T-helper 1 cell treated with Interleukin-12 subunit alpha and Interleukin-12 subunit beta and Interleukin-4 antibody, amounts not matched to agents 30 μg/mL and 1 μg/mL, for 36 hours (primary cell): ENCODE measurements at regions not wholly inside any gene's neighbourhood (a gene's known extent, or its start where the extent isn't known, plus 50 kb on each side); places are given as distances from the start of the nearest gene placed in this dataset.

Experiments used
- H3K27ac Mint-ChIP-seq: one replicate; pipeline ENCODE4 v1.8.0; 2021; ENCODE audit warnings: mild to moderate bottlenecking, mixed read lengths
- H3K27me3 Mint-ChIP-seq: one replicate; pipeline ENCODE4 v1.8.0; 2021; ENCODE audit warnings: low read depth, mixed read lengths
- H3K36me3 Mint-ChIP-seq: one replicate; pipeline ENCODE4 v1.8.0; 2021; ENCODE audit warnings: low read depth, mixed read lengths
- H3K4me1 Mint-ChIP-seq: one replicate; pipeline ENCODE4 v1.8.0; 2021; ENCODE audit warnings: low read depth, mixed read lengths
- H3K4me3 Mint-ChIP-seq: one replicate; pipeline ENCODE4 v1.8.0; 2021; ENCODE audit warnings: mild to moderate bottlenecking, moderate library complexity, mixed read lengths
- H3K9me3 Mint-ChIP-seq: one replicate; pipeline ENCODE4 v1.8.0; 2021; ENCODE audit warnings: mixed read lengths

- Mint-ChIP-seq H3K4me3 (no peak overlapping the region), H3K4me1 (no peaks in the 10 kb centered on the region), H3K36me3 (no peaks in the 10 kb centered on the region), H3K27ac (no peak overlapping the region), H3K27me3 (no peaks in the 10 kb centered on the region), H3K9me3 (peaks cover 25% of the 10 kb centered on the region)
Observed at GRCh38 chr13:90542959-90543505, 804.5 kb upstream of the MIR17HG start.

- Mint-ChIP-seq H3K27me3 (no peaks in the 10 kb centered on the region), H3K4me1 (no peaks in the 10 kb centered on the region), H3K27ac (no peak overlapping the region), H3K36me3 (no peaks in the 10 kb centered on the region), H3K9me3 (peaks cover 36% of the 10 kb centered on the region), H3K4me3 (no peak overlapping the region)
Observed at GRCh38 chr13:90545070-90545840, 802.2 kb upstream of the MIR17HG start.

GRCh38 chr13:90547272-90547790, 800.2 kb upstream of the MIR17HG start:
- Mint-ChIP-seq H3K9me3 (peaks cover 36% of the 10 kb centered on the region), H3K4me3 (no peak overlapping the region), H3K27ac (no peak overlapping the region), H3K36me3 (no peaks in the 10 kb centered on the region), H3K27me3 (no peaks in the 10 kb centered on the region), H3K4me1 (no peaks in the 10 kb centered on the region)

GRCh38 chr13:90551253-90551652, 796.2 kb upstream of the MIR17HG start:
- no peaks in the 10 kb centered on the region for H3K27me3 Mint-ChIP-seq
- peaks cover 25% of the 10 kb centered on the region for H3K9me3 Mint-ChIP-seq
- H3K4me1 Mint-ChIP-seq: no peaks in the 10 kb centered on the region
- H3K4me3 Mint-ChIP-seq: no peak overlapping the region
- no peak overlapping the region for H3K27ac Mint-ChIP-seq
- no peaks in the 10 kb centered on the region for H3K36me3 Mint-ChIP-seq

GRCh38 chr13:90552702-90553101, 794.8 kb upstream of the MIR17HG start:
- H3K4me3 Mint-ChIP-seq: no peak overlapping the region
- H3K4me1 Mint-ChIP-seq: no peaks in the 10 kb centered on the region
- H3K27ac Mint-ChIP-seq: no peak overlapping the region
- H3K9me3 Mint-ChIP-seq: peaks cover 25% of the 10 kb centered on the region
- H3K27me3 Mint-ChIP-seq: no peaks in the 10 kb centered on the region
- no peaks in the 10 kb centered on the region for H3K36me3 Mint-ChIP-seq

GRCh38 chr13:90553159-90553558, 794.3 kb upstream of the MIR17HG start:
- H3K4me1 Mint-ChIP-seq: no peaks in the 10 kb centered on the region

GRCh38 chr13:90557626-90558025, 789.9 kb upstream of the MIR17HG start:
- no peaks in the 10 kb centered on the region for H3K4me1 Mint-ChIP-seq
- no peak overlapping the region for H3K27ac Mint-ChIP-seq
- H3K4me3 Mint-ChIP-seq: no peak overlapping the region
- no peaks in the 10 kb centered on the region for H3K36me3 Mint-ChIP-seq
- no peaks in the 10 kb centered on the region for H3K27me3 Mint-ChIP-seq
- peaks cover 15% of the 10 kb centered on the region for H3K9me3 Mint-ChIP-seq

More at GRCh38 chr13:90553159-90553558, 794.3 kb upstream of the MIR17HG start:
- H3K4me3 Mint-ChIP-seq: no peak overlapping the region
- H3K27ac Mint-ChIP-seq: no peak overlapping the region
- no peaks in the 10 kb centered on the region for H3K27me3 Mint-ChIP-seq
- no peaks in the 10 kb centered on the region for H3K36me3 Mint-ChIP-seq
- peaks cover 23% of the 10 kb centered on the region for H3K9me3 Mint-ChIP-seq

GRCh38 chr13:90562443-90562842, 785.0 kb upstream of the MIR17HG start:
- Mint-ChIP-seq H3K4me3 (no peak overlapping the region), H3K27ac (no peak overlapping the region), H3K27me3 (no peaks in the 10 kb centered on the region), H3K4me1 (no peaks in the 10 kb centered on the region), H3K9me3 (peaks cover 10% of the 10 kb centered on the region), H3K36me3 (no peaks in the 10 kb centered on the region)

- Mint-ChIP-seq H3K4me3 (no peak overlapping the region), H3K36me3 (no peaks in the 10 kb centered on the region), H3K4me1 (no peaks in the 10 kb centered on the region), H3K27ac (no peak overlapping the region), H3K27me3 (no peaks in the 10 kb centered on the region), H3K9me3 (peaks cover 3% of the 10 kb centered on the region)
Observed at GRCh38 chr13:90564096-90564495, 783.4 kb upstream of the MIR17HG start.

- no peak overlapping the region for H3K4me3 Mint-ChIP-seq
- peaks cover 3% of the 10 kb centered on the region for H3K9me3 Mint-ChIP-seq
- no peaks in the 10 kb centered on the region for H3K4me1 Mint-ChIP-seq
- no peaks in the 10 kb centered on the region for H3K36me3 Mint-ChIP-seq
- H3K27me3 Mint-ChIP-seq: no peaks in the 10 kb centered on the region
- no peak overlapping the region for H3K27ac Mint-ChIP-seq
Observed at GRCh38 chr13:90564566-90564965, 782.9 kb upstream of the MIR17HG start.

GRCh38 chr13:90565985-90566713, 781.3 kb upstream of the MIR17HG start:
- Mint-ChIP-seq H3K4me1 (no peaks in the 10 kb centered on the region), H3K9me3 (peaks cover 3% of the 10 kb centered on the region), H3K27ac (no peak overlapping the region), H3K36me3 (no peaks in the 10 kb centered on the region), H3K27me3 (no peaks in the 10 kb centered on the region), H3K4me3 (no peak overlapping the region)

- Mint-ChIP-seq H3K9me3 (no peaks in the 10 kb centered on the region), H3K4me1 (no peaks in the 10 kb centered on the region), H3K4me3 (no peak overlapping the region), H3K36me3 (no peaks in the 10 kb centered on the region), H3K27ac (no peak overlapping the region), H3K27me3 (no peaks in the 10 kb centered on the region)
Observed at GRCh38 chr13:90568165-90568564, 779.3 kb upstream of the MIR17HG start.

GRCh38 chr13:90576067-90576466, 771.4 kb upstream of the MIR17HG start:
- H3K4me3 Mint-ChIP-seq: no peak overlapping the region
- peaks cover 18% of the 10 kb centered on the region for H3K9me3 Mint-ChIP-seq
- no peaks in the 10 kb centered on the region for H3K4me1 Mint-ChIP-seq
- H3K27ac Mint-ChIP-seq: no peak overlapping the region
- H3K36me3 Mint-ChIP-seq: no peaks in the 10 kb centered on the region
- H3K27me3 Mint-ChIP-seq: no peaks in the 10 kb centered on the region

GRCh38 chr13:90577726-90578125, 769.8 kb upstream of the MIR17HG start:
- Mint-ChIP-seq H3K27me3 (no peaks in the 10 kb centered on the region), H3K4me1 (no peaks in the 10 kb centered on the region), H3K36me3 (no peaks in the 10 kb centered on the region), H3K4me3 (no peak overlapping the region), H3K9me3 (peaks cover 18% of the 10 kb centered on the region), H3K27ac (no peak overlapping the region)

- no peak overlapping the region for H3K27ac Mint-ChIP-seq
- no peak overlapping the region for H3K4me3 Mint-ChIP-seq
- no peaks in the 10 kb centered on the region for H3K27me3 Mint-ChIP-seq
- H3K36me3 Mint-ChIP-seq: no peaks in the 10 kb centered on the region
- no peaks in the 10 kb centered on the region for H3K4me1 Mint-ChIP-seq
- peaks cover 22% of the 10 kb centered on the region for H3K9me3 Mint-ChIP-seq
Observed at GRCh38 chr13:90585392-90585791, 762.1 kb upstream of the MIR17HG start.
